ENCODE measurements at regions not wholly inside any gene's neighbourhood (a gene's known extent, or its start where the extent isn't known, plus 50 kb on each side); places are given as distances from the start of the nearest gene placed in this dataset.

DNA sequence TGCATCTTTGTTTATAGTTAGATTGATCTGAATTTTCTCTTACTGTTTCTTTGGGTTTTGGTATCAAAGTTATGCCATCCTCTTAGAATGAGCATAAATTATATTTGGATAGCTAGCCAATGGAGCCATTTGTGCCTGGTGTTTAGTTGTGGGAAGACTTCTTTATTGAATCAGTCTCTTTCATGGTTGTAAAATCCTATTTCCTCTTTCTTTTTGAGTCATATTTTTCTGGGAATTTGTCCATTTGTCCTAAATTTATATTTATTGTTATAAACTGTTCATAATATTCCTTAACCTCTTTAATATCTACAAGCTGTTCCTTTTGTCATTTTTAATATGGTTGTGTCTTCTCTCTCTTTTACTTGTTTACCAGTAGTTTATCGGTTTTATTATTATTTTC lies 462.5 kb downstream of the AEBP2 start:
- Histone ChIP-seq H3K27ac (no peak overlapping the region), H3K4me1 (no peaks in the 10 kb centered on the region), H3K4me2 (ENCODE audit: low read length) (no peak overlapping the region), H2AFZ (no peak overlapping the region), H3K36me3 (ENCODE audit: control insufficient read depth, insufficient read depth, low read length) (no peaks in the 10 kb centered on the region), H3K4me3 (ENCODE audit: low read depth, low read length) (no peak overlapping the region), H3K9ac (no peak overlapping the region), H3K79me2 (no peaks in the 10 kb centered on the region), H3K9me3 (ENCODE audit: control insufficient read depth, low read length) (no peaks in the 10 kb centered on the region), H3K27me3 (ENCODE audit: control insufficient read depth, insufficient read depth, low read length) (no peaks in the 10 kb centered on the region)
- TF ChIP-seq, protein P1, sequence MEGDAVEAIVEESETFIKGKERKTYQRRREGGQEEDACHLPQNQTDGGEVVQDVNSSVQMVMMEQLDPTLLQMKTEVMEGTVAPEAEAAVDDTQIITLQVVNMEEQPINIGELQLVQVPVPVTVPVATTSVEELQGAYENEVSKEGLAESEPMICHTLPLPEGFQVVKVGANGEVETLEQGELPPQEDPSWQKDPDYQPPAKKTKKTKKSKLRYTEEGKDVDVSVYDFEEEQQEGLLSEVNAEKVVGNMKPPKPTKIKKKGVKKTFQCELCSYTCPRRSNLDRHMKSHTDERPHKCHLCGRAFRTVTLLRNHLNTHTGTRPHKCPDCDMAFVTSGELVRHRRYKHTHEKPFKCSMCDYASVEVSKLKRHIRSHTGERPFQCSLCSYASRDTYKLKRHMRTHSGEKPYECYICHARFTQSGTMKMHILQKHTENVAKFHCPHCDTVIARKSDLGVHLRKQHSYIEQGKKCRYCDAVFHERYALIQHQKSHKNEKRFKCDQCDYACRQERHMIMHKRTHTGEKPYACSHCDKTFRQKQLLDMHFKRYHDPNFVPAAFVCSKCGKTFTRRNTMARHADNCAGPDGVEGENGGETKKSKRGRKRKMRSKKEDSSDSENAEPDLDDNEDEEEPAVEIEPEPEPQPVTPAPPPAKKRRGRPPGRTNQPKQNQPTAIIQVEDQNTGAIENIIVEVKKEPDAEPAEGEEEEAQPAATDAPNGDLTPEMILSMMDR (IDR thresholded peaks at IDR 0.05), result no peak

DNA sequence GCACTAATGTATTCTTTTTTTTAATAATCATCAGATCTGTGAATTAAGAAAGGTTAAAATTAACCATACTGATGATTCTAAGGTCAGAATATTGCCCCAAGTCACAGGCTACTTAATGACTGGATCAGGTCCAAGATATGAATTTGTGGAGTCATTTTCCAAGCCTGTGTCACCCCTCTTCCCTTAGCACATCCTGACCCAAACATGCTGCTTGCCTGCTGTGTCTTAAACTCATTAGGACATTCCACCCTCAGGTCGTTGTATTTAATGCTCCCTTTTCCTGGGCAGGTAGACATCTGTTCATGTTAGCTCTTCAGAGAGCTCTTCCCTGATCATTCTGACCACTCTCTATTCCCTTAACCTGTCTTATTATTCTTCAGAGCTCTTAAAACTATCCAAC lies 463.5 kb upstream of the PDE3A start:
- no peaks in the 10 kb centered on the region for H3K36me3 ChIP-seq (ENCODE audit: control insufficient read depth, insufficient read depth, low read length)
- no peaks in the 10 kb centered on the region for H3K79me2 ChIP-seq
- no peaks in the 10 kb centered on the region for H3K4me1 ChIP-seq
- H3K27me3 ChIP-seq (ENCODE audit: control insufficient read depth, insufficient read depth, low read length), result no peaks in the 10 kb centered on the region
- TF ChIP-seq, protein P1 (IDR thresholded peaks at IDR 0.05), result no peak
- H3K9ac ChIP-seq, result no peak overlapping the region
- no peak overlapping the region for H3K27ac ChIP-seq
- H3K4me3 ChIP-seq (ENCODE audit: low read depth, low read length), result no peak overlapping the region
- H3K9me3 ChIP-seq (ENCODE audit: control insufficient read depth, low read length), result no peaks in the 10 kb centered on the region
- H2AFZ ChIP-seq, result no peak overlapping the region
- no peak overlapping the region for H3K4me2 ChIP-seq (ENCODE audit: low read length)

DNA sequence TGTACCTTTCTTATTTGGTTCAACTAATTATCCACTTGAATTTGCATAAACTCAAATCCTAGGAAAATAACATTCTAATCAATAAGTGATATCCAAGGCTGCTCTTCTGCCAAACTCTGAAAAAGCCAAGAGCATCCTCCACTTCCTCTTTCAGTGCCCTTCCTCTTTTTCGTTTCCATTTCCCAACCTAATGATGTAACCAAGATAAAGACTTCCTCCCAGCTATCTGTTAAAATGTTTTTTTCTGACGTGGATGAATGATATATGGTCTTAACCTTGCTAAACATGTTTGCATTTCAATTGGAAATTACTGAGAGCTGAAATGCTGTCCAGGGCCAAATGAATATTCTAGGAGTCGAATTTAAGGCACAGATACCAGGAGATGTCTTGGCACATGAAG lies 459.5 kb upstream of the PDE3A start:
- TF ChIP-seq, protein P1 (IDR thresholded peaks at IDR 0.05), result no peak
- Histone ChIP-seq H3K36me3 (ENCODE audit: control insufficient read depth, insufficient read depth, low read length) (no peaks in the 10 kb centered on the region), H3K4me2 (ENCODE audit: low read length) (no peak overlapping the region), H3K27ac (no peak overlapping the region), H3K4me1 (no peaks in the 10 kb centered on the region), H3K9me3 (ENCODE audit: control insufficient read depth, low read length) (no peaks in the 10 kb centered on the region), H3K27me3 (ENCODE audit: control insufficient read depth, insufficient read depth, low read length) (no peaks in the 10 kb centered on the region), H3K4me3 (ENCODE audit: low read depth, low read length) (no peak overlapping the region), H3K9ac (no peak overlapping the region), H2AFZ (no peak overlapping the region), H3K79me2 (no peaks in the 10 kb centered on the region)

DNA sequence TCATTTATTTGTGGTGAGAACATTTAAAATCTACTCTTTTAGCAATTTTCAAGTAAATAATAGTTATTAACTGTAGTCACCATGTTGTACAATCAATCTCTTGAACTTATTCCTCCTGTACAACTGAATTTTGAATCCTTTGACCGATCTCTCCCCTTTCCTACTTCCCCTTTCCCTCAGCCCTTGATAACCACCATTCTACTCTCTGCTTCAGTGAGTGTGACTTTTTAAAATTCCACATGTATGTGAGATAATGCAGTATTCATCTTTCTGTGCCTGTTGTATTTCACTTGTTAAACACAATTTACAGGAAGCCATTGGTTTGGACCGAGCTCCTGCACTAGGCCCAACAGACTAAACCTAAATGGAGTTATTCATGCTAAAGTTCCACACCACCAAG lies 458.9 kb upstream of the PDE3A start:
- H3K9me3 ChIP-seq (ENCODE audit: control insufficient read depth, low read length), result no peaks in the 10 kb centered on the region
- no peak overlapping the region for H3K4me3 ChIP-seq (ENCODE audit: low read depth, low read length)
- H3K27me3 ChIP-seq (ENCODE audit: control insufficient read depth, insufficient read depth, low read length), result no peaks in the 10 kb centered on the region
- no peak overlapping the region for H3K9ac ChIP-seq
- H2AFZ ChIP-seq, result no peak overlapping the region
- H3K4me2 ChIP-seq (ENCODE audit: low read length), result no peak overlapping the region
- no peaks in the 10 kb centered on the region for H3K36me3 ChIP-seq (ENCODE audit: control insufficient read depth, insufficient read depth, low read length)
- no peak overlapping the region for H3K27ac ChIP-seq
- H3K4me1 ChIP-seq, result no peaks in the 10 kb centered on the region
- TF ChIP-seq, protein P1 (IDR thresholded peaks at IDR 0.05), result no peak
- H3K79me2 ChIP-seq, result no peaks in the 10 kb centered on the region

DNA sequence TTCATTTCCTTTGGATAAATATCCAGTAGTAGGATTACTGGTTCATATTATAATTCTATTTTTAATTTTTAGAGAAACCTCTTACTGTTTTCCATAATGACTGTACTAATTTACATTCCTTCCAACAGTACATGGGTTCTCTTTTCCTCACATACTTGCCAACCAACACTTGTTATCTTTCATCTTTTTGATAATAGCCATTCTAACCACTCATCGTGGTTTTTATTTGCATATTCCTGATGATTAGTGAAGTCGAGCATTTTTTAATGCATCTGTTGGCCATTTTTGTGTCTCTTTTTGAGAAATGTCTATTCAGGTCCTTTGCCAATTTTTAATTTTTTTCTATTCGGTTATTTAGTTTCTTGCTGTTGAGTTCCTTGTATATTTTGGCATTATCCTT lies 457.7 kb upstream of the PDE3A start:
- H3K27ac ChIP-seq, result no peak overlapping the region
- H3K4me1 ChIP-seq, result no peaks in the 10 kb centered on the region
- H3K4me3 ChIP-seq (ENCODE audit: low read depth, low read length), result no peak overlapping the region

More for the DNA sequence above, 457.7 kb upstream of the PDE3A start:
- no peaks in the 10 kb centered on the region for H3K36me3 ChIP-seq (ENCODE audit: control insufficient read depth, insufficient read depth, low read length)
- no peaks in the 10 kb centered on the region for H3K27me3 ChIP-seq (ENCODE audit: control insufficient read depth, insufficient read depth, low read length)
- no peaks in the 10 kb centered on the region for H3K79me2 ChIP-seq
- H3K9me3 ChIP-seq (ENCODE audit: control insufficient read depth, low read length), result no peaks in the 10 kb centered on the region
- H2AFZ ChIP-seq, result no peak overlapping the region
- H3K9ac ChIP-seq, result no peak overlapping the region
- no peak overlapping the region for H3K4me2 ChIP-seq (ENCODE audit: low read length)
- TF ChIP-seq, protein P1 (IDR thresholded peaks at IDR 0.05), result no peak

Measured in parathyroid adenoma (tissue), 2 donors.